NCI-H2171 treated with DMSO at 0.1 percent for 48 hours (cell line): ENCODE measurements at regions not wholly inside any gene's neighbourhood (a gene's known extent, or its start where the extent isn't known, plus 50 kb on each side); places are given as distances from the start of the nearest gene placed in this dataset.

Source experiments
- DNase-seq: peaks from one replicate; lab custom pipeline; 2025; lab: John Stamatoyannopoulos, UW

- DNase-seq, result peak; percentile 88
Observed at GRCh38 chr7:47663851-47664250, 81.9 kb upstream of the TNS3 start.

GRCh38 chr7:47663213-47663612 lies 81.3 kb upstream of the TNS3 start:
- peak; percentile 83 for DNase-seq

- DNase-seq, result no peak
Observed at GRCh38 chr7:47661051-47661714, 79.3 kb upstream of the TNS3 start.

GRCh38 chr7:47659664-47660462 lies 78.0 kb upstream of the TNS3 start:
- DNase-seq, result no peak

GRCh38 chr7:47658886-47659635 lies 77.2 kb upstream of the TNS3 start:
- DNase-seq, result no peak

GRCh38 chr7:47657126-47657525 lies 75.2 kb upstream of the TNS3 start:
- no peak for DNase-seq

- DNase-seq, result no peak
Observed at GRCh38 chr7:47654672-47655298, 72.9 kb upstream of the TNS3 start.

GRCh38 chr7:47653550-47654411 lies 71.9 kb upstream of the TNS3 start:
- no peak for DNase-seq

- DNase-seq, result no peak
Observed at GRCh38 chr7:47652591-47652990, 70.7 kb upstream of the TNS3 start.

GRCh38 chr7:47651355-47652317 lies 69.7 kb upstream of the TNS3 start:
- DNase-seq, result no peak

- no peak for DNase-seq
Observed at GRCh38 chr7:47649919-47650318, 68.0 kb upstream of the TNS3 start.

- DNase-seq, result no peak
Observed at GRCh38 chr7:47648275-47648925, 66.5 kb upstream of the TNS3 start.

GRCh38 chr7:47647918-47648250 lies 66.0 kb upstream of the TNS3 start:
- no peak for DNase-seq

- DNase-seq, result no peak
Observed at GRCh38 chr7:47647181-47647917, 65.4 kb upstream of the TNS3 start.

- DNase-seq, result no peak
Observed at GRCh38 chr7:47643716-47644400, 61.9 kb upstream of the TNS3 start.

- no peak for DNase-seq
Observed at GRCh38 chr7:47640265-47640664, 58.4 kb upstream of the TNS3 start.

GRCh38 chr7:47639495-47640110 lies 57.7 kb upstream of the TNS3 start:
- no peak for DNase-seq

GRCh38 chr7:47638679-47639315 lies 56.9 kb upstream of the TNS3 start:
- DNase-seq, result no peak
